Stomach (tissue), 8 donors: ENCODE measurements at regions not wholly inside any gene's neighbourhood (a gene's known extent, or its start where the extent isn't known, plus 50 kb on each side); places are given as distances from the start of the nearest gene placed in this dataset.

Experiments
- DNase-seq, 2 donors: peaks; one replicate each; pipeline versions ENCODE4 v3.0.0 to v3.0.0-alpha.2; 2013 to 2019
- H3K27ac ChIP-seq, 5 donors: fragments of 200-600 bp in 4 of 5; sonication (generic) in 4 of 5; one replicate each; pipeline ENCODE4 v1.5.1; 2013 to 2019; ENCODE audit warnings: mild to moderate bottlenecking in 1 of 5, moderate library complexity in 1 of 5
- H3K27me3 ChIP-seq, 3 donors: fragments of 200-600 bp; sonication (generic); one replicate each; pipeline ENCODE4 v1.5.1; 2017 to 2019; ENCODE audit warnings: mixed run types in 1 of 3
- H3K36me3 ChIP-seq, 4 donors: fragments of 200-600 bp; sonication (generic); 1 replicate in 3 of 4; 2 replicates in 1 of 4; pipeline ENCODE4 v1.5.1; 2016 to 2019
- H3K4me1 ChIP-seq, 4 donors: fragments of 200-600 bp; sonication (generic); one replicate each; pipeline ENCODE4 v1.5.1; 2016 to 2019
- H3K4me3 ChIP-seq, 4 donors: fragments of 200-600 bp; sonication (generic) in 3 of 4; one replicate each; pipeline ENCODE4 v1.5.1; 2016 to 2019; ENCODE audit warnings: mild to moderate bottlenecking in 1 of 4
- H3K9me3 ChIP-seq, 4 donors: fragments of 200-600 bp; sonication (generic); one replicate each; pipeline ENCODE4 v1.5.1; 2016 to 2019
- CTCF ChIP-seq, 7 experiments: fragments of 450-650 bp in 4 of 7; fragments of 200-600 bp in 3 of 7; sonication (generic) in 3 of 7; IDR thresholded peaks; one replicate each; pipeline ENCODE4 v1.5.1; 2016 to 2019; ENCODE audit warnings: antibody characterized with exemption in 7 of 7, control low read depth in 2 of 7, mild to moderate bottlenecking in 1 of 7
- EP300 ChIP-seq: sonication (generic); formaldehyde crosslinking; IDR thresholded peaks from one replicate; pipeline ENCODE4 v1.6.1; 2017; ENCODE audit warnings: antibody characterized with exemption
- POLR2A ChIP-seq, 4 donors: fragments of 450-650 bp; IDR thresholded peaks; one replicate each; pipeline ENCODE4 v1.6.1; 2016; ENCODE audit warnings: antibody characterized with exemption in 4 of 4, control low read depth in 2 of 4, mild to moderate bottlenecking in 1 of 4, moderate library complexity in 1 of 4
- POLR2AphosphoS5 ChIP-seq, 3 donors: sonication (generic); formaldehyde crosslinking; IDR thresholded peaks; one replicate each; pipeline ENCODE4 v1.6.1; 2016; ENCODE audit warnings: antibody characterized with exemption in 3 of 3
- WGBS, 5 donors: extraction: QIAGEN DNeasy Blood & Tissue Kit in 3 of 5; methylation state at CpG; one replicate each; pipeline versions ENCODE4 v1.1.5 to v1.1.7; 2013 to 2018; 5-methylcytosine and 5-hydroxymethylcytosine counted together
- intact Hi-C: fragments of 100-400 bp; cut with DNase I; formaldehyde crosslinking; loops from one replicate; pipeline ENCODE4 v1.15.1; 2023; ENCODE audit warnings: low total_unique reads
- donor health status: healthy with polysubstance abuse.
- donor health status: Bipolar disorder and iron deficiency.
- donor health status: healthy.

GRCh38 chr1:2933431-2934155 is 87.7 kb upstream of the ACTRT2 start:
- Histone ChIP-seq H3K27ac (no peak overlapping the region), H3K27me3 (peaks cover 0 to 72% (median 3%) of the 10 kb centered on the region in 3 donors), H3K36me3 (no peaks in the 10 kb centered on the region), H3K4me1 (no peaks in the 10 kb centered on the region), H3K4me3 (no peak overlapping the region), H3K9me3 (peaks cover 0 to 6% (median 0%) of the 10 kb centered on the region in 4 donors)
- WGBS, 5 donors, result 83 to 87% (median 85%) methylated on average over 28 of the region's 28 CpGs
- no peak for TF ChIP-seq EP300
- no peak for TF ChIP-seq POLR2A (IDR thresholded peaks at IDR 0.05)
- no peak for TF ChIP-seq CTCF (IDR thresholded peaks at IDR 0.05)
- no peak for TF ChIP-seq POLR2AphosphoS5 (IDR thresholded peaks at IDR 0.05)
- no peak for DNase-seq
- intact Hi-C loops, result no loop called here

GRCh38 chr1:2934156-2934540 is 87.1 kb upstream of the ACTRT2 start:
- Histone ChIP-seq H3K27ac (no peak overlapping the region), H3K4me3 (no peak overlapping the region), H3K9me3 (peaks cover 0 to 6% (median 0%) of the 10 kb centered on the region in 4 donors), H3K27me3 (peaks cover 0 to 67% (median 3%) of the 10 kb centered on the region in 3 donors), H3K4me1 (no peaks in the 10 kb centered on the region), H3K36me3 (no peaks in the 10 kb centered on the region)
- TF ChIP-seq POLR2A (IDR thresholded peaks at IDR 0.05), result no peak
- TF ChIP-seq EP300, result no peak
- no peak for TF ChIP-seq CTCF (IDR thresholded peaks at IDR 0.05)
- TF ChIP-seq POLR2AphosphoS5 (IDR thresholded peaks at IDR 0.05), result no peak
- no peak for DNase-seq
- WGBS, 5 donors, result 90 to 96% (median 95%) methylated on average over 14 to 20 of the region's 20 CpGs
- intact Hi-C loops, result no loop called here

- peaks cover 0 to 64% (median 3%) of the 10 kb centered on the region in 3 donors for H3K27me3 ChIP-seq
These were observed 86.6 kb upstream of the ACTRT2 start for GRCh38 chr1:2934642-2935081.

GRCh38 chr1:2935184-2935583 is 86.1 kb upstream of the ACTRT2 start:
- TF ChIP-seq POLR2AphosphoS5 (IDR thresholded peaks at IDR 0.05), result no peak
- TF ChIP-seq EP300, result no peak
- TF ChIP-seq CTCF (IDR thresholded peaks at IDR 0.05), result no peak
- TF ChIP-seq POLR2A (IDR thresholded peaks at IDR 0.05), result no peak
- no peak overlapping the region for H3K27ac ChIP-seq
- no peaks in the 10 kb centered on the region for H3K36me3 ChIP-seq
- DNase-seq, result no peak
- intact Hi-C loops, result no loop called here
- no peaks in the 10 kb centered on the region for H3K4me1 ChIP-seq
- H3K27me3 ChIP-seq, result peaks cover 0 to 59% (median 3%) of the 10 kb centered on the region in 3 donors
- H3K4me3 ChIP-seq, result no peak overlapping the region
- H3K9me3 ChIP-seq, result peaks cover 4 to 8% (median 6%) of the 10 kb centered on the region in 4 donors
- WGBS, 5 donors, result 63 to 95% (median 87%) methylated on average over 1 to 5 of the region's 5 CpGs

More at GRCh38 chr1:2934642-2935081, 86.6 kb upstream of the ACTRT2 start:
- 70 to 97% (median 86%) methylated on average over 6 to 16 of the region's 16 CpGs for WGBS, 5 donors
- Histone ChIP-seq H3K4me1 (no peaks in the 10 kb centered on the region), H3K36me3 (no peaks in the 10 kb centered on the region), H3K27ac (no peak overlapping the region), H3K4me3 (no peak overlapping the region), H3K9me3 (peaks cover 0 to 3% (median 2%) of the 10 kb centered on the region in 4 donors)
- TF ChIP-seq EP300 (no peak), POLR2A (IDR thresholded peaks at IDR 0.05) (no peak), CTCF (IDR thresholded peaks at IDR 0.05) (no peak), POLR2AphosphoS5 (IDR thresholded peaks at IDR 0.05) (no peak)
- DNase-seq, result no peak
- intact Hi-C loops, result no loop called here
